ENCODE measurements at regions not wholly inside any gene's neighbourhood (a gene's known extent, or its start where the extent isn't known, plus 50 kb on each side); places are given as distances from the start of the nearest gene placed in this dataset.
"Not testable (repeated sequence)": the region's sequence is repeated elsewhere in the genome, so short reads cannot be mapped to it uniquely, and the experiment has no call there.

DNA sequence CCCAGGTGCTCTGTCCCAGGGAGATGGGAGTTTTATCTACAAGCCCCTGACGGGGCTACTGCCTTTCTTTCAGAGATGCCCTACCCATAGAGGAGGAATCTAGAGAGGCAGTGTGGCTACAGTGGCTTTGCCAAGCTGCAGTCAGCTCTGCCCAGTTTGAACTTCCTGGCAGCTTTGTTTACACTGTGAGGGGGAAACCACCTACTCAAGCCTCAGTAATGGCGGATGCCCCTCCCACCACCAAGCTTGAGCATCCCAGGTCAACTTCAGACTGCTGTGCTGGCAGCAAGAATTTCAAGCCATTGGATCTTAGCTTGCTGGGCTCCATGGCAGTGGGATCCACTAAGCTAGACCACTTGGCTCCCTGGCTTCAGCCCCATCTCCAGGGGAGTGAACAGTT is 53.1 kb upstream of the TMEM252 start:
- in situ Hi-C loops (cut with MboI; ENCODE audit: low sequenced_read_pairs), result loop anchor here (25.0 kb wide), 2 partner anchors 94 to 244 kb away; no protein-coding TSS in a partner anchor
- not testable (repeated sequence) for H3K27me3 ChIP-seq (ENCODE audit: low read depth); H3K9me3 ChIP-seq; H3K4me1 ChIP-seq; H3K4me3 ChIP-seq; DNase-seq (ENCODE audit: low spot score in 2 of 2); H3K36me3 ChIP-seq (replicated peaks)

- no peaks in the 10 kb centered on the region for H3K36me3 ChIP-seq (replicated peaks)
- H3K4me1 ChIP-seq, result no peaks in the 10 kb centered on the region
- H3K9me3 ChIP-seq, result no peaks in the 10 kb centered on the region
- in situ Hi-C loops (cut with MboI; ENCODE audit: low sequenced_read_pairs), result loop anchor here (25.0 kb wide), 2 partner anchors 91 to 241 kb away; no protein-coding TSS in a partner anchor
- H3K4me3 ChIP-seq, result no peak overlapping the region
- DNase-seq (ENCODE audit: low spot score in 2 of 2), result no peak
- H3K27me3 ChIP-seq (ENCODE audit: low read depth), result peaks cover 5% of the 10 kb centered on the region; the same call in 1 of the 2 replicates
Measured at GRCh38 chr9:68595868-68596267, 55.2 kb upstream of the TMEM252 start.

GRCh38 chr9:68597362-68597997 is 56.8 kb upstream of the TMEM252 start:
- Histone ChIP-seq H3K27me3 (ENCODE audit: low read depth) (peaks cover 5% of the 10 kb centered on the region), H3K36me3 (replicated peaks) (no peaks in the 10 kb centered on the region), H3K4me3 (no peak overlapping the region), H3K4me1 (no peaks in the 10 kb centered on the region), H3K9me3 (no peaks in the 10 kb centered on the region)
- no peak for DNase-seq (ENCODE audit: low spot score in 2 of 2)
- in situ Hi-C loops (cut with MboI; ENCODE audit: low sequenced_read_pairs), result loop anchor here (25.0 kb wide), 2 partner anchors 90 to 240 kb away; no protein-coding TSS in a partner anchor

DNA sequence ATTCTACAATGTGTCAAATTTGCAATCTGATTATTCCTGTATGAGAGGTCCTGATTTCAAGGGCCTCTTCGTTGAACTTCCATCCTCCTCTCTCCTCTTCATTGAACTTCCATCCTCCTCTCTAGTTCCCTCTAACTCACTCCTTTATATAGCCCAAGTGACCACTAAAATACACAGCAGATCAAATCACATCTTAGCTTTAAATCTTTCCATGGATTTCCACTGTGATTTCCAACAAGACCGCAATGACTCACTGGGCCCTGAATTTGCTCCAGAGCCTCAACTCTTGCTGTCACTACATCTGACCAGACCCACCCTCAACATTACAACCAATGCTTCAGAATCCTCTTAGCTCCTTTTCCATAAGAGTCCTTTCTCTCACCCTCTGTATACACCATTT is 59.1 kb upstream of the TMEM252 start:
- Histone ChIP-seq H3K4me3 (no peak overlapping the region), H3K36me3 (replicated peaks) (no peaks in the 10 kb centered on the region), H3K27me3 (ENCODE audit: low read depth) (peaks cover 5% of the 10 kb centered on the region), H3K4me1 (no peaks in the 10 kb centered on the region), H3K9me3 (no peaks in the 10 kb centered on the region)
- DNase-seq (ENCODE audit: low spot score in 2 of 2), result no peak
- in situ Hi-C loops (cut with MboI; ENCODE audit: low sequenced_read_pairs), result loop anchor here (25.0 kb wide), 2 partner anchors 87 to 237 kb away; no protein-coding TSS in a partner anchor

- Histone ChIP-seq H3K4me1 (no peaks in the 10 kb centered on the region), H3K27me3 (ENCODE audit: low read depth) (peaks cover 5% of the 10 kb centered on the region), H3K4me3 (no peak overlapping the region), H3K36me3 (replicated peaks) (no peaks in the 10 kb centered on the region), H3K9me3 (no peaks in the 10 kb centered on the region)
- DNase-seq (ENCODE audit: low spot score in 2 of 2), result no peak
- in situ Hi-C loops (cut with MboI; ENCODE audit: low sequenced_read_pairs), result no loop called here
Measured at GRCh38 chr9:68601081-68601480, 60.4 kb upstream of the TMEM252 start.

- no peak overlapping the region for H3K4me3 ChIP-seq
- H3K9me3 ChIP-seq, result no peaks in the 10 kb centered on the region
- H3K36me3 ChIP-seq (replicated peaks), result no peaks in the 10 kb centered on the region
- in situ Hi-C loops (cut with MboI; ENCODE audit: low sequenced_read_pairs), result no loop called here
- peaks cover 2% of the 10 kb centered on the region; the same call in 1 of the 2 replicates for H3K27me3 ChIP-seq (ENCODE audit: low read depth)
- no peak for DNase-seq (ENCODE audit: low spot score in 2 of 2)
- H3K4me1 ChIP-seq, result no peaks in the 10 kb centered on the region
Measured at GRCh38 chr9:68603371-68603770, 62.7 kb upstream of the TMEM252 start.

DNA sequence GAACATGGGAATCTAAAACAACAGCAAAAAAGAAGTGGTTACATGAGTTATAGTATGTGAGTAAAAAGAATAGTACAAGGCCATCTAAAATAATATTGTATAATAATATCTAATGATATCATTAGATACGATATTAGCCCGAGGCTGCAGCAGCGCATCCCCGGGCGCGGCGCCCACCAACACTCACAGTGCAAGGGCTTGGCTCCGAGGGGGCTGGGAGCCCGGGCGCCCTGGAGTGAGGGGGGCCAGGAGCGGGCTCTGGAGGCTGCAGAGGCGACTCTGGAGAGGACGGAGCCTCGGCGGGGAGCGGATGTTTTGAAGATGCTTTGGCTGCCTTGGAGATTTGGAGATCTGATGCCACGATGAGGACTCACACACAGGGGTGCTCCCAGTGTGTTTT is 68.1 kb upstream of the TMEM252 start:
- DNase-seq (ENCODE audit: low spot score in 2 of 2), result no peak
- H3K27me3 ChIP-seq (ENCODE audit: low read depth), result no peaks in the 10 kb centered on the region; the same call in 1 of the 2 replicates
- no peaks in the 10 kb centered on the region for H3K36me3 ChIP-seq (replicated peaks)
- in situ Hi-C loops (cut with MboI; ENCODE audit: low sequenced_read_pairs), result no loop called here
- no peaks in the 10 kb centered on the region for H3K4me1 ChIP-seq
- no peak overlapping the region for H3K4me3 ChIP-seq
- no peaks in the 10 kb centered on the region for H3K9me3 ChIP-seq

DNA sequence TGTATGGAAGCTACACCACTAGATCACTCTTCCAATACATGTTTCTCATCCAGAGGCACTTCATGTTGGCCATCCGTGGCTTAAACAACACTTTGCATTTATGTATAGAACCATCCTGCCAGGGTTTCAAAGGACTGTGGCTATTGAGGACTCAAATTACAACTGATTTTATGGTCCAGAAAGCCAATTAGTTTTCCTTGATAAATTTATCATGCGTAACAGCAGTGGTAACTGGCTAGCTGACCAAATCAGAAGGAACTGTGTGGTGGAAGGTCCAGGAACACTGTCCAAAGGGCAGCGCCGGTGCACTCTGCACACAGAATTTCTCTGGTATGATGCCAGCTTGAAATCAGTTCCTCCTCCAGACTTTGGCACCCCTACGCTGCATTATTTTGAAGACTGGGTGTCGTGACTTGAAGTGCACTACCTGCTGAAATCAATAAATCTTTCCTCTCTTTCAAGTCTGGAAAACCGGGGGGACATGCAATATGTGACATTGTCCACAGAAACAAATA is 69.3 kb upstream of the TMEM252 start:
- H3K27me3 ChIP-seq (ENCODE audit: low read depth), result no peaks in the 10 kb centered on the region; the same call in 1 of the 2 replicates
- H3K4me3 ChIP-seq, result no peak overlapping the region
- in situ Hi-C loops (cut with MboI; ENCODE audit: low sequenced_read_pairs), result no loop called here
- H3K36me3 ChIP-seq (replicated peaks), result no peaks in the 10 kb centered on the region
- H3K4me1 ChIP-seq, result no peaks in the 10 kb centered on the region
- no peaks in the 10 kb centered on the region for H3K9me3 ChIP-seq
- DNase-seq (ENCODE audit: low spot score in 2 of 2), result no peak

DNA sequence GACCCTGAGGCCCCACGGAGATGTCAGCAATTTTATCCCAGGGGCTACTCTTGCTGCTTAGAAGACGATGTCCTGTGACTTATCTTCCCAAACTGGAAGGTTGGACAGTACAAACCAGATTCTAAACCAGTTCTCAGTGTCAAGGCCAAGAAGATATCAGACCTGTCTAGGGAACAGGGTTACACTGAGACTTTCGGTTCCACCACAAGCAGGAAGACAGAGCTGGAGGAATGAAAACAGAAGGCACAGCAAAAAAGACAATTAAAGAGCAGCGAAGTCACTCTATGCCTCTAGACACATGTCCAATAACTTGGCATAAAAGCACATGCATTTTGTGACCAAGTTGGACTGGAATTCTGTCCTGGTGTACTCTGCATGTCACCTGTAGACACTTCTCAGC is 73.4 kb upstream of the TMEM252 start:
- H3K4me3 ChIP-seq, result no peak overlapping the region
- in situ Hi-C loops (cut with MboI; ENCODE audit: low sequenced_read_pairs), result no loop called here
- no peaks in the 10 kb centered on the region for H3K4me1 ChIP-seq
- H3K36me3 ChIP-seq (replicated peaks), result no peaks in the 10 kb centered on the region
- no peak for DNase-seq (ENCODE audit: low spot score in 2 of 2)
- H3K27me3 ChIP-seq (ENCODE audit: low read depth), result no peaks in the 10 kb centered on the region
- no peaks in the 10 kb centered on the region for H3K9me3 ChIP-seq

DNA sequence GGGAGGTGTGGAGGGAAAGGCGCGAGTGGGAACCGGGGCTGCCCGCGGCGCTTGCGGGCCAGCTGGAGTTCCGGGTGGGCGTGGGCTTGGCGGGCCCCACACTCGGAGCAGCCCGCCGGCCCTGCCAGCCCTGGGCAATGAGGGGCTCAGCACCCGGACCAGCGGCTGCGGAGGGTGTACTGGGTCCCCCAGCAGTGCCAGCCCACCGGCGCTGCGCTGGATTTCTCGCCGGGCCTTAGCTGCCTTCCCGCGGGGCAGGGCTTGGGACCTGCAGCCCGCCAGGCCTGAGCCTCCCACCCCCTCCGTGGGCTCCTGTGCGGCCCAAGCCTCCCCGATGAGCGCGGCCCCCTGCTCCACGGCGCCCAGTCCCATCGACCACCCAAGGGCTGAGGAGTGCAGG is 76.3 kb upstream of the TMEM252 start:
- in situ Hi-C loops (cut with MboI; ENCODE audit: low sequenced_read_pairs); DNase-seq (ENCODE audit: low spot score in 2 of 2); H3K4me3 ChIP-seq: not testable (repeated sequence)

DNA sequence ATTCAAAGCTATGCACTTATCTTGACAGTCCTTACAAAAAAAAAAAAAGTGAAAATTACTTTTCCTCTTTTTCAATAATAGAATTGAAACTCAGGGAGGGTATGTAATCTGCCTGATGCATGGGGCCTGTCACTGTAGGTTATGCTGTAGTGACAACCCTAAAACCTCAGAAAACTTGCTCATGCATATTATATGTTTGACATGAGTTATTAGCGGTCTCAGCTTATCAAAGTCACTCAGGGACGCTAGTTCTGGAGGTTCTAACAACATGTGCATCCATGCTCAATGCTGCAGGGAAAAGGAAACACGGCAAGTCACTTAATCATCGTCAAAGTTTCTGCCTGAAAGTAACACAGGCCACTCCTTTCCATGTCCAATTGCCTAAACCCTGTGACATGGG is 78.4 kb upstream of the TMEM252 start:
- H3K27me3 ChIP-seq (ENCODE audit: low read depth), result no peaks in the 10 kb centered on the region
- no peak for DNase-seq (ENCODE audit: low spot score in 2 of 2)
- no peaks in the 10 kb centered on the region for H3K9me3 ChIP-seq
- no peak overlapping the region for H3K4me3 ChIP-seq
- H3K36me3 ChIP-seq (replicated peaks), result no peaks in the 10 kb centered on the region
- H3K4me1 ChIP-seq, result no peaks in the 10 kb centered on the region
- in situ Hi-C loops (cut with MboI; ENCODE audit: low sequenced_read_pairs), result no loop called here

More for the DNA sequence above, 76.3 kb upstream of the TMEM252 start:
- not testable (repeated sequence) for H3K4me1 ChIP-seq; H3K27me3 ChIP-seq (ENCODE audit: low read depth); H3K9me3 ChIP-seq; H3K36me3 ChIP-seq (replicated peaks)

DNA sequence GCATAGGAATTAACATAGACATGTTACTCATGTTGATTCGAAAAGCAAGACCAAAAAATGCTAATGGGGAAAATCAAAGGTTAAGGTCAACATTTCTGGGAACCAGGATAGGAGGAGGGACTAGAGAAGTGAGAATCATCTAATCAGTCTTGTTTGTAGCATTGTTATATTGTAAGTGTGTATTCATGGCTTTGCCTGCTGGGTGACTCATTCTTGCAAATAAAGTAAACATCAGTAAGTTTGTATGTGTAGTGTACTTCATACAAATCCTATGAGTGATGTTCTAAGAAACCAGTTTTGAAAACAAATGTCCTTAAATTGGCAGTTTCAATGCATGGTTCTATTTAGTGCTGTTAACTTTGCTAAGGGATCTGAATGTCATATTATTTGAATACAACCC is 79.0 kb upstream of the TMEM252 start:
- DNase-seq (ENCODE audit: low spot score in 2 of 2), result no peak

DNA sequence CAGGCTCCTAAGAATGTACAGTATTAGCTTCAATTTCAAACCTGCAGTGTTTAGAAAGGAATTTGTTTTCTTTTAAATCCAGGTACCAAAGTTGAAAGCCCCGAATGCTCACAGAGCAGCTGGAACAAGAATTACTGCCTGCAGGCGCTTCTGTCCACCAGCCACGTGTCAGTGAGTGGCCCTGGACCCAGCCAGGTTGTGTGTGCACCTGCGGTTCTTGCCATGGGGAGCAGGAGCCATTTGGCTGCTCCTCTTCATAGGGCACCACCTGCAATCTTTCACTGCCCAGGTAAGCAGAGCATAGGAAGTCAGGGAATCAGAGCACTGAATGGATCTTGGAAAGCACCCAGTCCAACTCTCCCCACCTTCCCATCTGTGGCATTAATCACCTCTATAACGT is 79.5 kb upstream of the PIP5K1B start:
- Histone ChIP-seq H3K36me3 (replicated peaks) (no peaks in the 10 kb centered on the region), H3K4me1 (no peaks in the 10 kb centered on the region; the same call in 1 of the 2 replicates), H3K4me3 (no peak overlapping the region), H3K9me3 (no peaks in the 10 kb centered on the region), H3K27me3 (ENCODE audit: low read depth) (no peaks in the 10 kb centered on the region; the same call in 1 of the 2 replicates)
- in situ Hi-C loops (cut with MboI; ENCODE audit: low sequenced_read_pairs), result no loop called here
- DNase-seq (ENCODE audit: low spot score in 2 of 2), result no peak

More for the DNA sequence above, 79.0 kb upstream of the TMEM252 start:
- Histone ChIP-seq H3K9me3 (no peaks in the 10 kb centered on the region), H3K27me3 (ENCODE audit: low read depth) (no peaks in the 10 kb centered on the region), H3K4me3 (no peak overlapping the region), H3K36me3 (replicated peaks) (no peaks in the 10 kb centered on the region), H3K4me1 (no peaks in the 10 kb centered on the region)
- in situ Hi-C loops (cut with MboI; ENCODE audit: low sequenced_read_pairs), result no loop called here

DNA sequence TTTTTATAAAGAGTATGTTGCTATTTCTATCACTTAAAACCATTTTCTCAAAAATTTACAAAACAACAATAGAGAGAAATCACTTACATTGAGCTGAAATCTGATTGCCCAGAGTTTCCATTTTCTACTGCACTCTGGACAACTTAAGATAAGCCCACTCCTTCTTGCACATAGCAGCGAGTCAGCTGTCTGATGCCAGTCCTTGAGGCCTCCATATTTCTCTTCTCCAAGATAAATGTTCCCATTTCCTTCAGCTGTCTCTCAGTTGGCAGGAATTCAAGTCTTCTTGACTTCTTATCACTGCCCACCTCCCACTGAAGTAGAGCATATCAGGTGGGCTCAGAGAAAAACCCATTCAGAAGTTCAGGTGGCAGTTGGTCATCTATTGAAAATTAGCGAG is 78.5 kb upstream of the PIP5K1B start:
- Histone ChIP-seq H3K27me3 (ENCODE audit: low read depth) (peaks cover 2% of the 10 kb centered on the region; the same call in 1 of the 2 replicates), H3K4me1 (no peaks in the 10 kb centered on the region; the same call in 1 of the 2 replicates), H3K4me3 (no peak overlapping the region), H3K36me3 (replicated peaks) (no peaks in the 10 kb centered on the region), H3K9me3 (no peaks in the 10 kb centered on the region)
- no peak for DNase-seq (ENCODE audit: low spot score in 2 of 2)
- in situ Hi-C loops (cut with MboI; ENCODE audit: low sequenced_read_pairs), result no loop called here
